HCEC 1CT (cell line): ENCODE measurements at regions not wholly inside any gene's neighbourhood (a gene's known extent, or its start where the extent isn't known, plus 50 kb on each side); places are given as distances from the start of the nearest gene placed in this dataset.
"Not testable (repeated sequence)": the region's sequence is repeated elsewhere in the genome, so short reads cannot be mapped to it uniquely, and the experiment has no call there.

ENCODE experiments used
- DNase-seq: peaks from one replicate; pipeline ENCODE4 v3.0.0-alpha.2; 2017

GRCh38 chr5:136924490-136924889 lies 559.1 kb upstream of the TRPC7 start:
- DNase-seq = no peak

GRCh38 chr5:136910625-136911024 lies 545.3 kb upstream of the TRPC7 start:
- no peak for DNase-seq

DNA sequence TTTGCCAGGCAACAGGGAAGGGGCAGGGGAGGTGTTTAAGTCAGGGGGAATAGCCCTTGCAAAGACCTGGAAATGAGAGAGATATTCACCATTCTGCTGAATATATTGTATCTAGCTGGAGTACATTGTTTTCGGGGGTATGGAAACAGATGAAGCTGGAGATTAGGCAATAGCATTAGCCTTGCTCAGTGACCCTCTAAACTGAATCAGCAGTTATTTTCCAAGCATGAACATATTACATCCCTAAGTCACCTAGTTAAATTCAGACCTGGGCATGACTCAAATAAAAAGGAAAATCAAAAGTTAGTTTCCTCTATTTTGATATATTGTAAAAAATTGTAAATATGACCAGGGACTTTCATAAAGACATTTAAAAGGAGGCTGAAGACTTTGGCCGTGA lies 544.6 kb upstream of the TRPC7 start:
- no peak for DNase-seq

DNA sequence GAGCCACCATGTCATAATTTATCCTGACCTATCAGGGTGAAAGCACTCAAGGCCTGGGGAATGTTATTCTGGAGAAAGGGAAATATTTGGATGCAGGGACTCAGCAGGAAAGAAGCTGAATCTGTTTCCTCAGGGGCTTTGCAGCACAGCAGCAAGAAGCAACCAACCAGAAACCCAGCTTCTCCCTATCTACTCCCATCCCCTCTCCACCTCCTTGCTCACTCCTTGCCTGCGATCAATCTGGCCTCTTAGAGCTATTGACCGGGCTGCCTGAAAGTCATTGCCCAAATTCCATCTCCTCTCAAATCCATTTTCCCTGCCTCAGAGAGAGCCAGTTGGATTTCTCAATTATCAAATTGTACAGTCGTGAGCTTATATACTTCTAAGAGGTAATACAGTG lies 542.0 kb upstream of the TRPC7 start:
- no peak for DNase-seq

DNA sequence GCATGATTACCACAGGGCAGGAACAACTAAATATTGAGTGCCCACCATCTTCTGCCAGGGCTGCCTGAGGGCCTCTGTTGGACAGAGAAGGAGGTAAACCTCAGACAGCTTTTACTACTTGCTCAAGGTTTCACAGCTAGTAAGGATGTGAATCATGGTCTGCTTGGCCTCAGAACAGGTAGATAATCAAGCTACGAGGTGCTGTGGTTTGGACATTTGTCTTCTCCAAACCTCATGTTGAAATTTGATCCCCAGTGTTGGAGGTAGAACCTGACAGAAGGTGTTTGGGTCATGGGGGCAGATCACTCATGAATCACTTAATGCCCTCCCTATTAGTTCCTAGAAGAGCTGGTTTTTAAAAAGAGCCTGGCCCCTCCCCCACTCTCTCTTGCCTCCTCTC lies 541.2 kb upstream of the TRPC7 start:
- DNase-seq = no peak

- DNase-seq = no peak
Observed at GRCh38 chr5:136905571-136905970, 540.2 kb upstream of the TRPC7 start.

DNA sequence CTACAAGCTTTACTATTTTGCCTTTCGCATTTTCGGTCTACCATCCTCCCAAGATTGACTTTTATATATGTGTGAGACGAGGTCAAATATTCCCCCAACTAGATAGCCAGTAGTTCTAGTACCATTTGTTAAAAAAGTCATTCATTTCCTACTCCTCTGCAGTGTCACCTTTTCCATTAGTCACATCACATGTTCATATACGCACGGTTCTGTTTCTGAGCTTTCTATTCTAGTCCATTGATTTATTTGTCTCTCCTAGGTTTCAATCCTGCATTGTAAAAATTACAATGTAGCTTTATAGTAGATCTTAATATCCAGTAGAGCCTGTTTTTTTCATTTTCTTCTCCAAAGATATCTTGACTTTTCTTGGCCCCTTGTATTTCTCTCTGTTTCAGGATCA lies 528.7 kb upstream of the TRPC7 start:
- DNase-seq = no peak

DNA sequence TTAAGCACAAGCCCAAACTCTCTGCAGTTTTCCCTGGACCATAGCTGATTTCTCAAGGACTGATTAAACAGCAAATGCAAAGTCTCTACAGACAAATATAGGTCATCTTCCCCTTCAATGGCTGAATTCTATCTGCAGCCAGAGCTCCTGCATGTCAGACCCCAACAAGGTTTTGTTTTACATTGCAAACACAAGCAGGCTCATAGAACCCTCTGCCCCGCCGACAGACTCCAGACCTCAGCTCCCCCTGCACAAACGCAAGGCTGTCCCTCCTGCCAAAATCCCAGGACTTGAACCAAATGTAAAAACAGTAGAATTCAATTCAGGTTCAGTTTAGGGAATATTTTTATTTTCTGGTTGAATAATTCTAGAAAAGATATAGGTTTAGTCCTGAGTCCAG lies 526.7 kb upstream of the TRPC7 start:
- no peak for DNase-seq

DNA sequence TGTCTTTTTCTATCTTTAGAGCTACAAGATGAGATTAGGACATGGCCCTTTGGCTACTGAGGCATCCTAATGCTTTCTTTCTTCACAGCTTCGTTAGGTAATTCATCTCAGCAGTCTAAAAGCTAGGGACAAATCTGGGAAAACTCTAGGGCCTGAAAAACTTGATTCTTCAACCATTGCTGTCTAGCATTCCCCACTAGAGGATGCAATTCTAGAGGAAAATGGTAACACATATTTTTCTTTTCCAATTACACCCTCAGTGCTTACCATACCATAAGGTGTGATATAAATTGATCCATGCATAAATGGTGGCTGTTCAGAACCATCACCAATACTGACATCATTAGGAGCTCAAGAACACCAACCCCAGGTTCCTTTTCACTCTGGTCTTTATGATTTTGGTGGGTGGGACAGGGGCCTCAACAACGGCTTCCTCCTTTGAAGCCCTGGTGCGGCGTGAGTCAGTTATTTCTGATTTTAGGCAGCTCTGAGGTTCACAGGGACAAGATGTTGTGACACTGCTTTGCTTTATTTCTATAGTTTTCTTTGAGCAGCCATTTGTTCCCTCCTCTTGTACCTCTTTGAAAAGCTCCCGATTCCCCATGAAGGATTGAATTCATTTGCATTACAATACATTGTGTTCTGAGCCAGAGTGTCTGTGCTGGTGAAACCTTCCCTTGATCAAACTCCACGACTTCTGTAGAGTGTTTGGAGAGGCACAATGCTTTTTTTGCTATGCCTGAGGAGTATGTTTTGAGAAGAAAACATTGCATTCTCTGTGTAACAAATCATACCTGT lies 526.0 kb upstream of the TRPC7 start:
- no peak for DNase-seq

GRCh38 chr5:136890431-136891148 lies 525.2 kb upstream of the TRPC7 start:
- DNase-seq = no peak

DNA sequence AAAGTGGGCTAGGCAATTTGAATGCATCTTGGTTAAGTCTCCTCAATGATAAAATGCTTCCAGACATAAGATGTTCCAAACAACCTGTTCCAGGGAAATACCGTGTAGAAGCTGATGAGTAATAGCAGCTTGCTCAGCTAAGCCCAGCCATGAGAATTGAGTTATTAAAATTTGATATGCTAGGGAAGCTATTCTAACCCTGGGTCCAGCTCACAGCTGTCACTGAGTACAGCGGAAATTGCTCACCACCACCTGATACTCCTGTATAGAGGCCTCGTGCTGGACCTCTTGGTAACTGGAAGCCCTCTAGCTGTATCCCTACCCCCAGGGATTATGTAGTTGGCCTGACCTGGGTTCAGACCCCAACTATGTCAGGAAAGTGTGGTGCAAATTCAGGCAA lies 521.3 kb upstream of the TRPC7 start:
- no peak for DNase-seq

- no peak for DNase-seq
Observed at GRCh38 chr5:136864960-136865359, 499.6 kb upstream of the TRPC7 start.

DNA sequence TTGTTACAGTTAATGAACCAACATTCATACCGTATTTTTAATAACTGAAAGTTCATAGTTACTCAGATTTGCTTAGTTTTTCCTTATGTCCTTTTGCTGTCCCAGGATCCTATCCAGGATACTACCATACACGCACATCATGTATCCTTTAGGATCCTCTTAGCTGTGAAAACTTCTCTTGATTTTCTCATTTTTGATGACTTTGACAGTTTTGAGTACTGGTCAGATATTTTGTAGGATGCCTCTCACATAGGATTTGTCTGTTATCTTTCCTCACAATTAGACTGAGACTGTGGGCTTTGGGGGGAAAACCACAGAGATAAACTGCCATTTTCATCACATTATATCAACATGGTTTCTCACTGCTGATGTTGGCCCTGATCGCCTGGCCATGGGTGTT lies 491.3 kb upstream of the TRPC7 start:
- no peak for DNase-seq

DNA sequence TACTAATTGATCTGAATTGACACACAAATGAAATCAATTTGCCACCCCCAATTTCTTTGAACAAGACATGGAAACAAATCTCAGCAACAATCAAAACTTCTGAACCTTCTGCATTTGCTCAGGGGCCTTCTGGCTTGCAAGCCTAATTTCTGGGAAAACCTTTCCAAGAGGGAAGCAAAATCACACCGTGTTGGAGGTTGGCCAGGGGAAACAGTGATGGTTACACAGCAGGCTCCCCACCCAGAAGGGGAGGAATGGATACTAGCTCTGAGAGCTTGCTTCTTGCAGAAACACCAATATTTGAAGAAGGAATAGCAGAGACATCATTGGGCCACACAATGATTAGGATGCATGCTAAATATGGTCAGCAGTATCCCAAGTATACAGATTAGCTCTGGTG lies 488.6 kb upstream of the TRPC7 start:
- DNase-seq = no peak

- no peak for DNase-seq
Observed at GRCh38 chr5:136840601-136841000, 475.3 kb upstream of the TRPC7 start.

DNA sequence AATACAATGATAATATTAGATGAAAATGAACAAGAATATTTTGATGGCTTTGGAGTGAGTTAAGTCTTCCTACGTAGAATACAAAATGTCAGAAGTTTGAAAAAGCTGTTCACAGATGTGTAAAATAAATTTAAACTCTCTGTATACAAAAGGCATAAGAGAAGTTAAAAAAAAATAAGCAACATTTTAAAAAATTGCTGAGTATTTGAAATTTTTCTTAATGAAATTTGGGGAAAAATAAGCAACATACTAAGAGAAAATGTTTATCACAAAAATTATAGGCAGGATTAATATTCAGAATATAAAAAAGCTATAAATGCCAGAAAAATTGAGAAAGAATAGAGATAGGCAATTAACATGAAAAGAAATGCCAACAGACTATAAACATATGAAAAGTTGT lies 470.7 kb upstream of the TRPC7 start:
- no peak for DNase-seq

DNA sequence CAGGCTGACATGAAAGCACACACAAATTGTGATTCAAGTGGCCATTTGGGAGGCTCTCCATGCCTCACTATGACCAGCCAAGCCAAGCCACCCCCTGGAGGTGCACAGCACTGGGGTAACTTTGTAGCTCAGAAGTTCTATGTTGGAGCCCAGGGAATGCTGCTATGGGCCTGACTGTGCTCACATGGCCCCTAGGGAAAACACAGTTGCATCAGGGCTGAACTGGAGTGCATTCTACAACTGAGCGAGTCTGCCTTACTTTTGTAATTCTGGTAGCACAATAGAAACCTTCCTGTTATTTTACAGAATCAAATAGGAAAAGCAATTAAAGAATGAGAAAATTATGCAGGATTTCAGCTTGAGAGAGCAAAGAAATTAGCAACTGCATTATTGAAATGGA lies 455.5 kb upstream of the TRPC7 start:
- DNase-seq = no peak

DNA sequence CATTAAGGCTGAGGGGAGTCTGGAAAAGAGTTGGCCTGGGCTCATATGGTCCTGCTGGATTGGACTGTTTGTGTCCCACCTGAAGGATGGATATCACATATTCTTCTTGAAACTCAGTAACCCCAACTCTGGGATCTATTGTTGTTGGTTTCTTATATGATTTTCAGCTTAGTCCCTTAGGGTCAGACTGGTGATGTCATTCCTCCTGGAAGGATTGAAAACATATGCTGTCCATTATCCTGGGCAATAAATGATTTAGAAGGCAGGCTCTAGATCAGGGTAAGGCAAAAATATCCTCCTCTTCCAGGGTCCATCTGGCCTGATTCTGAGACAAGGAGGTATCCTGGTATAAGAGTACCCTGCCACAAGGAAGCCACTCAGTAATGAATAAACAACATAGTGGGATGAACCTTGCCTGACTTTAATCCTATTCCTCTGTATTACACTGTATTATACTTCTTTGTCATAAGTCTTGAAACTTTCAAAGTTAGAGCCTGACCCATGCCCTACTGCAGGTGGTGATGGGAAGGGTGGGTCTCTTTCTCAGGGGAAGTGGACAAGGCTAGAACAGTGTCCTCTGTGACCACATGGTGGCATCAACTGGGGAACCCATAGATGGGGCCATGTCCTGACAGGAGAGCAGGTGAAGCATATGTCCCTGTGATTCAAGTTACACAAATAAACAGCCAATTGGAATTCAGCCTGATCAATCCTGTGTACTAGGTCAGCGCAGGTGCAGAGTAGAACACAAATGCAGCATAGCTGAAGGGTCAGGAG lies 454.4 kb upstream of the TRPC7 start:
- no peak for DNase-seq

GRCh38 chr5:136816327-136816726 lies 451.0 kb upstream of the TRPC7 start:
- DNase-seq = no peak

DNA sequence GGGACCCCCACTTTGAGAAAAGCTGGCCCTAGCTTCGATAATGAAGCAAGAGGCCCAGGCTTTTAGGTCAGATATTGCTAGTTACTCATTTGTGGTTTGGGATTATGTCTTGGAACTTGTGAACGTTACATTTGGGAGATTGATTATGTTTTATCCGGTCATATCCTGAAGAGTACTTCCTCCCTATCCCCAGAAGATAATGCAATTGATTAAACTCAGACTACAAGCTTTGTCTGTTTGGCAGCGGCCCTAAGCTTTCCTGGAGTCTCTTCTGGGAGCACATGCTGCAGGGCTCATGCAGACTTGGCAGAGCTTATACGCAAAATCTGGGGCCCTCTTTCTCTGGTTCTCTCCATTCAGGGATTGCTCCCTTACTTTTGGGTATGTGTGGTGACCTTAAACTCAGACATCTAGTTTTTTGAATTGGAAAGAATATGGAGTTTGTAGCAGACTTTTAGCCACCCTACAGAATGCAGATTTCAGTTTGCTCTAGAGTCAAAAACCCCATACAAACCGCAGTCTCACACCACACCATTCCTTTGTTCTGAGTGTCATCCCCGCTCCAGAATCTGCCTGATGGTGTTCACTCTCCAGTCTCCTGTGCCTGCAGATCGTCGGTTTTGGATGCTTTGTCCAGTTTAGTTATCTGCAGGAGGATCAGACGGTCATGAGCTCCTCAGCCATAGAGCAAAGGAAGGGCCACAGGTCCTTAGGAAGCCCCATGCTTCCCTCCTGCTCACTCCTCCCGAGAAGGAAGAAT lies 449.5 kb upstream of the TRPC7 start:
- DNase-seq = peak; percentile 56

GRCh38 chr5:136812270-136812669 lies 446.9 kb upstream of the TRPC7 start:
- DNase-seq = not testable (repeated sequence)

GRCh38 chr5:136811551-136811950 lies 446.2 kb upstream of the TRPC7 start:
- peak; percentile 85 for DNase-seq

GRCh38 chr5:136811086-136811485 lies 445.7 kb upstream of the TRPC7 start:
- DNase-seq = peak; percentile 6
